Skin of body (tissue), 1 donor: ENCODE measurements at regions not wholly inside any gene's neighbourhood (a gene's known extent, or its start where the extent isn't known, plus 50 kb on each side); places are given as distances from the start of the nearest gene placed in this dataset.
"Not testable (repeated sequence)": the region's sequence is repeated elsewhere in the genome, so short reads cannot be mapped to it uniquely, and the experiment has no call there.

Experiments
- DNase-seq: peaks from one replicate; lab custom pipeline; 2025; lab: John Stamatoyannopoulos, UW

- DNase-seq = no peak
Measured at GRCh38 chr11:123344790-123345357, 85.2 kb upstream of the GRAMD1B start.

GRCh38 chr11:123344188-123344587 is 85.9 kb upstream of the GRAMD1B start:
- DNase-seq = not testable (repeated sequence)

- DNase-seq = no peak
Measured at GRCh38 chr11:123338997-123339752, 90.9 kb upstream of the GRAMD1B start.

GRCh38 chr11:123338266-123338800 is 91.7 kb upstream of the GRAMD1B start:
- DNase-seq = no peak

- DNase-seq = no peak
Measured at GRCh38 chr11:123334925-123335324, 95.1 kb upstream of the GRAMD1B start.

- DNase-seq = not testable (repeated sequence)
Measured at GRCh38 chr11:123332577-123332976, 97.5 kb upstream of the GRAMD1B start.

GRCh38 chr11:123330948-123331347 is 99.1 kb upstream of the GRAMD1B start:
- no peak for DNase-seq

GRCh38 chr11:123330471-123330870 is 99.6 kb upstream of the GRAMD1B start:
- DNase-seq = no peak

GRCh38 chr11:123330071-123330470 is 100.0 kb upstream of the GRAMD1B start:
- DNase-seq = no peak

- DNase-seq = no peak
Measured at GRCh38 chr11:123328281-123328867, 101.7 kb upstream of the GRAMD1B start.

- DNase-seq = no peak
Measured at GRCh38 chr11:123325533-123325932, 104.5 kb upstream of the GRAMD1B start.

GRCh38 chr11:123323568-123323967 is 106.5 kb upstream of the GRAMD1B start:
- DNase-seq = no peak

- DNase-seq = no peak
Measured at GRCh38 chr11:123321636-123322035, 108.4 kb upstream of the GRAMD1B start.

- DNase-seq = no peak
Measured at GRCh38 chr11:123318623-123319022, 111.4 kb upstream of the GRAMD1B start.

GRCh38 chr11:123318132-123318531 is 111.9 kb upstream of the GRAMD1B start:
- not testable (repeated sequence) for DNase-seq

GRCh38 chr11:123316003-123316402 is 114.1 kb upstream of the GRAMD1B start:
- DNase-seq = no peak

GRCh38 chr11:123314972-123315371 is 115.1 kb upstream of the GRAMD1B start:
- no peak for DNase-seq

- DNase-seq = no peak
Measured at GRCh38 chr11:123313262-123313661, 116.8 kb upstream of the GRAMD1B start.

- DNase-seq = peak; percentile 70
Measured at GRCh38 chr11:123308077-123308476, 113.0 kb upstream of the CLMP start.

- no peak for DNase-seq
Measured at GRCh38 chr11:123307276-123307675, 112.2 kb upstream of the CLMP start.

GRCh38 chr11:123306531-123306930 is 111.5 kb upstream of the CLMP start:
- DNase-seq = no peak

GRCh38 chr11:123305601-123306375 is 110.7 kb upstream of the CLMP start:
- DNase-seq = no peak
